Esophagus squamous epithelium (tissue), 5 donors: ENCODE measurements at regions not wholly inside any gene's neighbourhood (a gene's known extent, or its start where the extent isn't known, plus 50 kb on each side); places are given as distances from the start of the nearest gene placed in this dataset.
"Not testable (repeated sequence)": the region's sequence is repeated elsewhere in the genome, so short reads cannot be mapped to it uniquely, and the experiment has no call there.

ENCODE experiments used
- DNase-seq: peaks from one replicate; lab custom pipeline; 2025; lab: John Stamatoyannopoulos, UW
- H3K27ac ChIP-seq, 4 donors: fragments of 200-600 bp; sonication (generic); one replicate each; pipeline ENCODE4 v1.5.1; 2016 to 2019; ENCODE audit warnings: mild to moderate bottlenecking in 1 of 4
- H3K27me3 ChIP-seq, 4 donors: fragments of 200-600 bp; sonication (generic); 1 replicate in 3 of 4; 2 replicates in 1 of 4; pipeline versions ENCODE4 v1.5.1 to v1.6.0; 2017 to 2021; ENCODE audit warnings: antibody characterized with exemption in 1 of 4
- H3K36me3 ChIP-seq, 3 donors: fragments of 200-600 bp; sonication (generic); one replicate each; pipeline ENCODE4 v1.5.1; 2016 to 2019
- H3K4me1 ChIP-seq, 3 donors: fragments of 200-600 bp; sonication (generic); one replicate each; pipeline ENCODE4 v1.5.1; 2017 to 2019
- H3K4me3 ChIP-seq, 4 donors: fragments of 200-600 bp; sonication (generic); 1 replicate in 3 of 4; 2 replicates in 1 of 4; pipeline ENCODE4 v1.5.1; 2016 to 2019; ENCODE audit warnings: mild to moderate bottlenecking in 2 of 4, moderate library complexity in 1 of 4
- H3K9me3 ChIP-seq, 3 donors: fragments of 200-600 bp; sonication (generic); one replicate each; pipeline ENCODE4 v1.5.1; 2016 to 2019
- CTCF ChIP-seq, 6 experiments: fragments of 450-650 bp in 4 of 6; fragments of 200-600 bp in 2 of 6; sonication (generic) in 2 of 6; IDR thresholded peaks; one replicate each; pipeline ENCODE4 v1.5.1; 2016 to 2019; ENCODE audit warnings: antibody characterized with exemption in 6 of 6, mild to moderate bottlenecking in 4 of 6, moderate library complexity in 4 of 6
- POLR2A ChIP-seq, 4 donors: fragments of 450-650 bp; IDR thresholded peaks; one replicate each; pipeline ENCODE4 v1.6.1; 2017; ENCODE audit warnings: antibody characterized with exemption in 4 of 4, mild to moderate bottlenecking in 4 of 4, moderate library complexity in 3 of 4
- WGBS, 2 donors: methylation state at CpG; one replicate each; pipeline ENCODE4 v1.1.5; 2018; 5-methylcytosine and 5-hydroxymethylcytosine counted together
- intact Hi-C: fragments of 100-400 bp; cut with DNase I; formaldehyde crosslinking; loops from one replicate; pipeline ENCODE4 v1.15.0; 2022
- donor health status: DM: yes; HTN: yes; CAD: no.

GRCh38 chr12:31906557-31907301 lies 52.5 kb upstream of the RESF1 start:
- H3K4me3 ChIP-seq: no peak overlapping the region
- no peak for DNase-seq
- H3K9me3 ChIP-seq: peaks cover 0 to 26% (median 4%) of the 10 kb centered on the region in 3 donors
- no peaks in the 10 kb centered on the region for H3K27me3 ChIP-seq
- intact Hi-C loops: no loop called here
- TF ChIP-seq POLR2A (IDR thresholded peaks at IDR 0.05) (no peak), CTCF (IDR thresholded peaks at IDR 0.05) (no peak)
- no peak overlapping the region for H3K27ac ChIP-seq
- no peaks in the 10 kb centered on the region for H3K4me1 ChIP-seq
- no peaks in the 10 kb centered on the region for H3K36me3 ChIP-seq
- WGBS, 2 donors: 73 to 83% methylated on average over 4 of the region's 4 CpGs

DNA sequence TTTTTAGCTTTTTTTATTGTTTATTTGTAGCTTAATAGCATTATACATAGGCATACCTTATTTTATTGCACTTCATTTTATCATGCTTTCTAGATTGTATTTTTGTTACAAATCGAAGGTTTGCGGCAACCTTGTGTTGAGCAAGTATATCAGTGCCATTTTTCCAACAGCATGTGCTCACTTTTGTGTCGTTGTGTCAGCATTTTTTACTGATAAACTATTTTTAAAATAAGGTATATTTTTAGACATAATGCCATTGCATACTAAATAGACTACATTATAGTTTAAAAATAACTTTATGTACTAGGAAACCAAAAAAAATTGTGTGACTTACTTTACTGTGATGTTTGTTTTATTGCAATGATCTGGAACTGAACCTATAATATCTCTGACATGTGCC lies 56.2 kb upstream of the RESF1 start:
- Histone ChIP-seq H3K9me3 (peaks cover 0 to 26% (median 4%) of the 10 kb centered on the region in 3 donors), H3K4me1 (peaks cover 0 to 4% (median 0%) of the 10 kb centered on the region in 3 donors), H3K36me3 (no peaks in the 10 kb centered on the region), H3K27ac (no peak overlapping the region), H3K4me3 (no peak overlapping the region), H3K27me3 (no peaks in the 10 kb centered on the region)
- intact Hi-C loops: no loop called here
- no peak for DNase-seq
- no peak for TF ChIP-seq CTCF (IDR thresholded peaks at IDR 0.05)
- TF ChIP-seq POLR2A (IDR thresholded peaks at IDR 0.05): no peak
- WGBS, 2 donors: 70 to 90% methylated on average over 3 of the region's 3 CpGs

DNA sequence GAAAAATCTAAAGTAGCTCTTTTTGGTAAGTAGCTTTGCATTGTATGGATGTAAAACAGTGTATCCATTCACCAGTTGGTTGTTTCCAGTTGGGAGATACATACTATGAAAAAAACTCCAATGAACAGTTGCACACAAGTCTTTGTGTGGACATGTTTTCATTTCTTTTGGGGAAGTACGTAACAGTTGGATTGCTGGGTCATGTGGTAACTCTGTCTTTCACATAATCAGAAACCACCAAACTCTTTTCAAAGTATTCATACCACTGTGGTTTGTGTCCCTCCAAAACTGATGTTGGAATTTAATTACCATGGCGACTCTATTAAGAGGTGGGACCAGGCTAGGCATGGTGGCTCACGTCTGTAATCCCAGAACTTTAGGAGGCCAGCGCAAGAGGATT lies 58.9 kb upstream of the RESF1 start:
- no peaks in the 10 kb centered on the region for H3K36me3 ChIP-seq
- H3K4me1 ChIP-seq: peaks cover 0 to 14% (median 12%) of the 10 kb centered on the region in 3 donors
- intact Hi-C loops: no loop called here
- H3K9me3 ChIP-seq: peaks cover 0 to 1% (median 0%) of the 10 kb centered on the region in 3 donors
- DNase-seq: no peak
- no peak for TF ChIP-seq CTCF (IDR thresholded peaks at IDR 0.05)
- TF ChIP-seq POLR2A (IDR thresholded peaks at IDR 0.05): no peak
- no peak overlapping the region for H3K27ac ChIP-seq
- H3K27me3 ChIP-seq: no peaks in the 10 kb centered on the region
- WGBS, 2 donors: 83% methylated on average over 4 of the region's 4 CpGs
- H3K4me3 ChIP-seq: no peak overlapping the region

DNA sequence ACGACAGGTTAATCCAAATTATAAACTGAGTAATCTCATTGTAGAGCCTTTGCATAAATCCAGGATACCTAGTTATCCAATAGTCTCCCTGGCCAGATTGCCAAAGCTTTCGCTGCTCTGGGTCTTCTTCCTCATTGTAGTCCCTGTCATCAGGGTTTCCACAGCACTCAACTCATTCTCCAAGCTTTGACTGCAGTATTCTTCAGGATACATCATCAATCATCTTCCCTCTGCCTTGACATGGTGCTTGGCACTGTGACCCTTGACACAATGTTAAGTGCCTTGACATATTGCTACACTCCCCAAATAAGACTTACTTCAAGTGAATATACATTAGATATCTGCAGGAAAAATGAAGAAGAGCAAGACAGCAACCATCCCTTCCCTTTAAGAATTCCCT lies 60.1 kb upstream of the RESF1 start:
- 57 to 71% methylated on average over 2 of the region's 2 CpGs for WGBS, 2 donors
- Histone ChIP-seq H3K9me3 (no peaks in the 10 kb centered on the region), H3K27me3 (no peaks in the 10 kb centered on the region), H3K27ac (no peak overlapping the region), H3K4me1 (peaks cover 0 to 14% (median 12%) of the 10 kb centered on the region in 3 donors), H3K36me3 (no peaks in the 10 kb centered on the region), H3K4me3 (no peak overlapping the region)
- no peak for TF ChIP-seq CTCF (IDR thresholded peaks at IDR 0.05)
- no peak for TF ChIP-seq POLR2A (IDR thresholded peaks at IDR 0.05)
- intact Hi-C loops: no loop called here
- DNase-seq: no peak

DNA sequence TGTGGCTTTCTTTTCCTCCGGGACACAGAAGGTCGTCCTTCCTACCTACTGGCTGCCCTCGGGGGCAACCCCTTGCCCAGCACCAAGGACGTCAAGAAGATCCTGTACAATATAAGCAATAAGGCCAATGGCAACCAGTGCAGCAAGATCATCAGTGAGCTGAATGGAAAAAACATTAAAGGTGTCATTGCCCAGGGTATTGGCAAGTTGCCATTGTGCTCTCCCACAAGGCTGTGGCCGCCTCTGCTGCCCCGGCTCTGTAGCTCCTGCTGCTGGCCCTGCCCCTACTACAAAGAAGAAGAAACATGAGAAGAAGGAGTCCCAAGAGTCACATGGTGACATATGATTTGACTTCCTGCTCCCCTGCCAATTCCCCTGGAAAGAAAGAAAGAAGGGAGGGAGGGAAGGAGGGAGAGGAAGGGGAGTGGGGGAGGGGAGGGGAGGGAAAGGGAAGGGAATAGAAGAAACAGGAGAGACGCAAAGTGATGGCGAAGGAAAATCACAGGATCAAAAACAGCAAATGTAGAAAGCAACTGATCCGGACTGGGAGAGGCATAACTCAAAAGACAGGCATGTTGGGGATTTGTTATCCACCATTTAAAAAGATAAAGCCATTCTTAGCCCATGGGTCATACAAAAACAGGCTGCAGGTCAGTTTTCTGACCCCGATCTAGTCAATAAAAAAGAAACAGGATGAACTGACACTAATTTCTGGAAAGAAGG lies 61.3 kb upstream of the RESF1 start:
- TF ChIP-seq POLR2A (IDR thresholded peaks at IDR 0.05) (no peak), CTCF (IDR thresholded peaks at IDR 0.05) (no peak)
- no peak for DNase-seq
- Histone ChIP-seq H3K4me3 (no peak overlapping the region), H3K36me3 (no peaks in the 10 kb centered on the region), H3K27me3 (no peaks in the 10 kb centered on the region), H3K27ac (peak overlapping the region in 3 of 4 donors; percentile 49 to 75 (median 60)), H3K4me1 (peaks cover 0 to 14% (median 12%) of the 10 kb centered on the region in 3 donors), H3K9me3 (no peaks in the 10 kb centered on the region)
- intact Hi-C loops: no loop called here
- WGBS, 2 donors: 51 to 52% methylated on average over 8 to 10 of the region's 10 CpGs

- intact Hi-C loops, H3K9me3 ChIP-seq, DNase-seq, H3K36me3 ChIP-seq, H3K4me3 ChIP-seq, H3K27me3 ChIP-seq: not testable (repeated sequence)
- Histone ChIP-seq H3K4me1 (peaks cover 0 to 14% (median 12%) of the 10 kb centered on the region in 3 donors), H3K27ac (peak overlapping the region in 3 of 4 donors; percentile 49 to 73 (median 60))
- WGBS, 2 donors: 78 to 87% methylated on average over 8 of the region's 8 CpGs
These were observed 62.1 kb upstream of the RESF1 start for GRCh38 chr12:31897092-31897491.
